Neural crest cell (in vitro differentiated cells): ENCODE measurements at regions not wholly inside any gene's neighbourhood (a gene's known extent, or its start where the extent isn't known, plus 50 kb on each side); places are given as distances from the start of the nearest gene placed in this dataset.

ENCODE experiments used
- DNase-seq: peaks from one replicate; pipeline ENCODE4 v3.0.0; 2021; ENCODE audit warnings: low read depth, mixed read lengths, low spot score
- H3K27ac Mint-ChIP-seq: one replicate; pipeline ENCODE4 v1.8.0; 2021; ENCODE audit warnings: mild to moderate bottlenecking, mixed read lengths; ENCODE audit not compliant: unreplicated experiment
- H3K27me3 Mint-ChIP-seq: 2 replicates; pipeline ENCODE4 v1.8.0; 2021; ENCODE audit warnings: low read depth, mild to moderate bottlenecking, mixed read lengths
- H3K36me3 Mint-ChIP-seq: 2 replicates; pipeline ENCODE4 v1.8.0; 2021; ENCODE audit warnings: low read depth, mild to moderate bottlenecking, mixed read lengths
- H3K4me1 Mint-ChIP-seq: 2 replicates; pipeline ENCODE4 v1.8.0; 2021; ENCODE audit warnings: mixed read lengths
- H3K4me3 Mint-ChIP-seq: one replicate; pipeline ENCODE4 v1.8.0; 2021; ENCODE audit warnings: mild to moderate bottlenecking, mixed read lengths
- H3K9me3 Mint-ChIP-seq: 2 replicates; pipeline ENCODE4 v1.8.0; 2021; ENCODE audit warnings: mixed read lengths
- CTCF ChIP-seq: fragments of 200-600 bp; sonication (generic); conservative IDR thresholded peaks from 2 replicates; pipeline ENCODE4 v1.5.0; 2021; ENCODE audit warnings: antibody characterized with exemption, mild to moderate bottlenecking

- Mint-ChIP-seq H3K36me3 (peaks cover 2% of the 10 kb centered on the region), H3K27ac (no peak overlapping the region), H3K4me3 (no peak overlapping the region), H3K27me3 (peaks cover 4% of the 10 kb centered on the region), H3K9me3 (peaks cover 16% of the 10 kb centered on the region), H3K4me1 (no peaks in the 10 kb centered on the region)
- no peak for TF ChIP-seq CTCF
- no peak for DNase-seq
Measured at GRCh38 chr1:163720294-163720693, 398.5 kb downstream of the NUF2 start.

- no peaks in the 10 kb centered on the region for H3K36me3 Mint-ChIP-seq
- TF ChIP-seq CTCF = no peak
- H3K27me3 Mint-ChIP-seq = peaks cover 7% of the 10 kb centered on the region
- no peak for DNase-seq
- H3K9me3 Mint-ChIP-seq = peaks cover 7% of the 10 kb centered on the region
- no peaks in the 10 kb centered on the region for H3K4me1 Mint-ChIP-seq
- no peak overlapping the region for H3K27ac Mint-ChIP-seq
- H3K4me3 Mint-ChIP-seq = no peak overlapping the region
Measured at GRCh38 chr1:163725551-163725950, 403.8 kb downstream of the NUF2 start.

GRCh38 chr1:163730411-163730821 lies 408.7 kb downstream of the NUF2 start:
- H3K4me1 Mint-ChIP-seq = no peaks in the 10 kb centered on the region
- H3K27ac Mint-ChIP-seq = no peak overlapping the region
- H3K4me3 Mint-ChIP-seq = no peak overlapping the region
- H3K9me3 Mint-ChIP-seq = peaks cover 2% of the 10 kb centered on the region
- H3K27me3 Mint-ChIP-seq = peaks cover 2% of the 10 kb centered on the region
- DNase-seq = no peak
- no peak for TF ChIP-seq CTCF
- H3K36me3 Mint-ChIP-seq = no peaks in the 10 kb centered on the region

GRCh38 chr1:163737261-163737660 lies 415.5 kb downstream of the NUF2 start:
- no peak overlapping the region for H3K27ac Mint-ChIP-seq
- H3K4me1 Mint-ChIP-seq = no peaks in the 10 kb centered on the region
- TF ChIP-seq CTCF = no peak
- no peak for DNase-seq
- H3K9me3 Mint-ChIP-seq = peaks cover 2% of the 10 kb centered on the region
- H3K4me3 Mint-ChIP-seq = no peak overlapping the region
- no peaks in the 10 kb centered on the region for H3K36me3 Mint-ChIP-seq
- H3K27me3 Mint-ChIP-seq = no peaks in the 10 kb centered on the region

GRCh38 chr1:163744301-163744887 lies 422.6 kb downstream of the NUF2 start:
- Mint-ChIP-seq H3K27me3 (no peaks in the 10 kb centered on the region), H3K27ac (no peak overlapping the region), H3K4me1 (peaks cover 10% of the 10 kb centered on the region), H3K9me3 (peaks cover 5% of the 10 kb centered on the region), H3K4me3 (no peak overlapping the region), H3K36me3 (peaks cover 2% of the 10 kb centered on the region)
- TF ChIP-seq CTCF = no peak
- no peak for DNase-seq
